ENCODE measurements at regions not wholly inside any gene's neighbourhood (a gene's known extent, or its start where the extent isn't known, plus 50 kb on each side); places are given as distances from the start of the nearest gene placed in this dataset.
A peak's percentile ranks its signal among the peaks of the same experiment; 100 is the strongest.

DNA sequence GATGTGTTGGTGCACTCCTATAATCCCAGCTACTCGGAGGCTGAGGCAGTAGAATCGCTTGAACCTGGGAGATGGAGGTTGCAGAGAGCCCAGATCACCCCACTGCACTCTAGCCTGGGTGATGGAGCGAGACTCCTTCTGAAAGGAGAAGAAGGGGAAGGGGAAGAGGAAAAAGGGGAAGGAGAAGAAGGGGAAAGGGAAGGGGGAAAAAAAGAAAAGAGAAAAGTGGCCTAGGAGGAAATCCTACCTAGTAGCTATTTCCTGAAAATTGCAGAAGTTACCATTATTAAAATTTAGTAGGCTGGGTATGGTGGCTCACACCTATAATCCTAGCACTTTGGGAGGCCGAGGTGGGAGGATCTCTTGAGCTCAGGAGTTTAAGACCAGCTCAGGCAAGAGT lies 67.4 kb downstream of the ARRDC3 start:
- ATAC-seq = no peak
- Histone ChIP-seq H3K36me3 (ENCODE audit: insufficient read depth in 1 of 2, low read depth in 1 of 2) (no peaks in the 10 kb centered on the region), H3K9me3 (no peaks in the 10 kb centered on the region), H3K27ac (peak overlapping the region; percentile 97), H3K4me1 (peaks cover 27% of the 10 kb centered on the region), H3K4me3 (no peak overlapping the region), H3K27me3 (ENCODE audit: insufficient read depth in 3 of 3, low read length in 2 of 3) (no peaks in the 10 kb centered on the region)
- intact Hi-C loops (cut with DNase I) = no loop called here
- 97% methylated on average over 4 of the region's 4 CpGs for WGBS, 3 donors
- TF ChIP-seq, protein P1, sequence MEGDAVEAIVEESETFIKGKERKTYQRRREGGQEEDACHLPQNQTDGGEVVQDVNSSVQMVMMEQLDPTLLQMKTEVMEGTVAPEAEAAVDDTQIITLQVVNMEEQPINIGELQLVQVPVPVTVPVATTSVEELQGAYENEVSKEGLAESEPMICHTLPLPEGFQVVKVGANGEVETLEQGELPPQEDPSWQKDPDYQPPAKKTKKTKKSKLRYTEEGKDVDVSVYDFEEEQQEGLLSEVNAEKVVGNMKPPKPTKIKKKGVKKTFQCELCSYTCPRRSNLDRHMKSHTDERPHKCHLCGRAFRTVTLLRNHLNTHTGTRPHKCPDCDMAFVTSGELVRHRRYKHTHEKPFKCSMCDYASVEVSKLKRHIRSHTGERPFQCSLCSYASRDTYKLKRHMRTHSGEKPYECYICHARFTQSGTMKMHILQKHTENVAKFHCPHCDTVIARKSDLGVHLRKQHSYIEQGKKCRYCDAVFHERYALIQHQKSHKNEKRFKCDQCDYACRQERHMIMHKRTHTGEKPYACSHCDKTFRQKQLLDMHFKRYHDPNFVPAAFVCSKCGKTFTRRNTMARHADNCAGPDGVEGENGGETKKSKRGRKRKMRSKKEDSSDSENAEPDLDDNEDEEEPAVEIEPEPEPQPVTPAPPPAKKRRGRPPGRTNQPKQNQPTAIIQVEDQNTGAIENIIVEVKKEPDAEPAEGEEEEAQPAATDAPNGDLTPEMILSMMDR (IDR thresholded peaks at IDR 0.05) = no peak
- DNase-seq = no peak

DNA sequence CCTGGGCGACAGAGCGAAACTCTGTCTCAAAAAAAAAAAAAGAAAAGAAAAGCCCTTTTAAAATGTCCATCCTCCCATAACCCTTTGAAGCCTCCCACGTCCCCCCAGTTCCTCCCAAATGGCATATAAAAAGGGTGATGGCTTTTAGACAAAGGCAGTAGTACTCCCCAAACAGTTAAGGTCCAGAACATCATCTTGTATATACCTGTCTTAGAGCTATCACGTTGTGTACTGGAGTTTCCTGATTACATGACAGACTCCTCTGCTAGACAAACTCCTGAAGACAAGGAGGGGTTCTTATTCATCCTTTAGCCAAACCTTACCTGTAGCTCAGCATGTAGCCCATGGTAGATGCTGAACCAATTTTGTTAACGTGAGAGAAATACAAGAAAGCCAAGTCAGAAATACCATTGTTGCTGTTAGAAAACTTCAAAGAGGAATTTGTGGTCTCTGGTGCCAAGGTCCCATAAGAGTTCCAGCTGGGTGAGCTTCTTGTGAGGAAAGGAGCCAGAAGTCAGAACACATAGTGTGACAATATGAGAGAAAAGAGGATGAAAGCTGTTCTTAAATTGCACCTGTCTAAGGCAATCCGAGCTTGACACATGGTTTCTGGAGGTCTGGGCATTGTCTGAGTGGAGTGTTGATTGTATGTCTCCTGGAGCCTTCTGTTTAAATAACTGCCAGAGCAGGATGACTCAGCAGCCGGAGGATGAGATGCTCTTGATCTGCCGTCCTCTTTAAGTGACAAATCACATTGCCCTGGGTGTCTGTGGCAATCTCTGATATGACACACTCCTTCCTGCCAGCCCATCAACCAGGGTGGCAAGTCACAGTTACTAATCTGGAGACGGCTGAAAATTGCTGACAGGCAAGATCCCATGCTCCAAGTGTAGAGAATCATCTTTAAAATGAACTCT lies 69.1 kb downstream of the ARRDC3 start:
- DNase-seq (peak; percentile 76 to 85), ATAC-seq (peak; percentile 68 to 74 (median 72))
- Histone ChIP-seq H3K27ac (peak overlapping the region; percentile 97), H3K9me3 (no peaks in the 10 kb centered on the region), H3K4me3 (peak overlapping the region; percentile 59), H3K27me3 (ENCODE audit: insufficient read depth in 3 of 3, low read length in 2 of 3) (no peaks in the 10 kb centered on the region), H3K36me3 (ENCODE audit: insufficient read depth in 1 of 2, low read depth in 1 of 2) (peaks cover 0 to 4% of the 10 kb centered on the region in 2 donors), H3K4me1 (peaks cover 34% of the 10 kb centered on the region)
- intact Hi-C loops (cut with DNase I) = loop anchor here (2.0 to 5.0 kb wide), 2 partner anchors 33 to 68 kb away; partner anchors contain the start of gene ARRDC3 (in 1 of the 2)
- TF ChIP-seq, protein P1 (IDR thresholded peaks at IDR 0.05) = no peak
- 21 to 31% (median 21%) methylated on average over 7 to 9 of the region's 9 CpGs for WGBS, 3 donors

DNA sequence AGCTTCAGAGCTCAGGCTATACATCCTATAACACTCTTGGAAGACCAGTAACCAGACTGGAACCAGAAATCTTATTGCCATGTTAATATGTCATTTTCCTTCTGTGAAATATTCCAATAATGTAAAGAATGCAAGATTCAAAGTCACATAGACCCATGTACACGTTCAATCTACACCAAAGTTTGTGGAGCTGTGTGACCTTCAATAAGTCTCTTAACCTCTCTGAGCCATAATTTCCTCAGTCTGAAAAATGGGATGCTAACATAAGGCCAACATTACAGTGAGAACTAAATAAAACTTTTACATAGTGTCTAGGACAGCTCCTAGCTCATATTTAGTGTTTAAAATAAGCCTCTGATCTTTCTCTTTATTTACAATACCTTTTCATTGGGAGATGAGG lies 70.4 kb downstream of the ARRDC3 start:
- ATAC-seq (no peak), DNase-seq (no peak)
- peak overlapping the region; percentile 59 for H3K4me3 ChIP-seq
- intact Hi-C loops (cut with DNase I) = loop anchor here (1.0 to 5.0 kb wide), 3 partner anchors 32 to 71 kb away; partner anchors contain the start of gene ARRDC3 (in 2 of the 2)
- no peaks in the 10 kb centered on the region for H3K27me3 ChIP-seq (ENCODE audit: insufficient read depth in 3 of 3, low read length in 2 of 3)
- TF ChIP-seq, protein P1 (IDR thresholded peaks at IDR 0.05) = no peak
- peak overlapping the region; percentile 97 for H3K27ac ChIP-seq
- peaks cover 0 to 4% of the 10 kb centered on the region in 2 donors for H3K36me3 ChIP-seq (ENCODE audit: insufficient read depth in 1 of 2, low read depth in 1 of 2)
- H3K9me3 ChIP-seq = no peaks in the 10 kb centered on the region
- WGBS, 3 donors = 16 to 28% (median 26%) methylated on average over 1 of the region's 1 CpG
- peaks cover 38% of the 10 kb centered on the region for H3K4me1 ChIP-seq

DNA sequence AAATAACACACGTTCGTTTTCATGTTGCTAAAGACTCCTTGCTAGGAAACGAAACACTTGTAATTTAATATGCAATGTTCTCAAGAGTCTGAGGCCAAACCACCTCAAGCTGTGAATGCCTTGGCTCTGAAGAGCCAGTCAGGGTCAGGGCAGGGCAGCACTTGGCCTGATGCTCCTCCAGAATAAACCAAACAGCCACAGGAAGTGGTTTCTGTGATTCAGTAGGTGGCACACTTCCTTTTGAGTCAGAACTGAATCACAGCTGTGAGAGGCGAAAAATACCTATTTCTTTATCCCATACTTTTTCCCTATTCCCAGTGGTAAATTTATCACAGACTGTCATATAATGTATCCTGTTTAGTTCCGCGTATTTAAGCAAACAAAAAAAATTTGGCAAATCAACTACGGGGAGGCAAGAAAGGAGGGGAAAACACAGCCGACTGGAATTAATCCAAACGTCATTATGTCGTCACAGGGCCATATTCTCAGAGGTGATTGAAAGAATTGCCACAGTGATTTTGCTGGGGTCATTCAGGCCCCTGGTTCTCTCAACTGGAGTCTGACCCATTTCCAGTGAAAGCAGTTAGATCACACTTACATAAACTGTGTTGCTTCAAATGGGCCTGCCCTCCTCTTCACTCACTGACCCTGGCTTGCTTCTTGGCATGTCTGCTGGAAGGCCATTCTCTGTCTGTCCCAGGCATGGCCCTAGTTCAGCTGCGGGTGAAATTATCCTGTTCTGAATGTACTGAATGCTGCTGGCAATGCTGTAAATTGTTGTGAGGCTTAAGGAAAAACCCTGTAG lies 71.2 kb downstream of the ARRDC3 start:
- ATAC-seq = peak; percentile 73 to 77 (median 75)
- H3K4me3 ChIP-seq = peak overlapping the region; percentile 59
- H3K4me1 ChIP-seq = peaks cover 44% of the 10 kb centered on the region
- TF ChIP-seq, protein P1 (IDR thresholded peaks at IDR 0.05) = no peak
- H3K27me3 ChIP-seq (ENCODE audit: insufficient read depth in 3 of 3, low read length in 2 of 3) = no peaks in the 10 kb centered on the region
- peak; percentile 84 to 92 for DNase-seq
- no peaks in the 10 kb centered on the region for H3K9me3 ChIP-seq
- peak overlapping the region; percentile 97 for H3K27ac ChIP-seq
- intact Hi-C loops (cut with DNase I) = loop anchor here (1.0 to 5.0 kb wide), 3 partner anchors 31 to 71 kb away; partner anchors contain the start of gene ARRDC3 (in 2 of the 2)
- 2 to 4% (median 3%) methylated on average over 11 of the region's 11 CpGs for WGBS, 3 donors
- peaks cover 0 to 4% of the 10 kb centered on the region in 2 donors for H3K36me3 ChIP-seq (ENCODE audit: insufficient read depth in 1 of 2, low read depth in 1 of 2)
